ENCODE measurements at regions not wholly inside any gene's neighbourhood (a gene's known extent, or its start where the extent isn't known, plus 50 kb on each side); places are given as distances from the start of the nearest gene placed in this dataset.

GRCh38 chr7:13687500-13687899 is 302.0 kb downstream of the ETV1 start:
- Histone ChIP-seq H3K36me3 (ENCODE audit: insufficient read depth, low read length) (no peaks in the 10 kb centered on the region), H3K4me1 (ENCODE audit: control insufficient read depth, insufficient read depth, low read length, unreplicated experiment) (no peaks in the 10 kb centered on the region), H3K27me3 (ENCODE audit: insufficient read depth, low read length) (no peaks in the 10 kb centered on the region), H3K79me2 (ENCODE audit: control insufficient read depth, insufficient read depth, low read length, unreplicated experiment) (no peaks in the 10 kb centered on the region), H3K4me3 (ENCODE audit: low read depth, low read length) (no peak overlapping the region), H2AFZ (ENCODE audit: low read length, unreplicated experiment) (no peak overlapping the region), H3K27ac (ENCODE audit: low read depth, low read length) (no peak overlapping the region)

DNA sequence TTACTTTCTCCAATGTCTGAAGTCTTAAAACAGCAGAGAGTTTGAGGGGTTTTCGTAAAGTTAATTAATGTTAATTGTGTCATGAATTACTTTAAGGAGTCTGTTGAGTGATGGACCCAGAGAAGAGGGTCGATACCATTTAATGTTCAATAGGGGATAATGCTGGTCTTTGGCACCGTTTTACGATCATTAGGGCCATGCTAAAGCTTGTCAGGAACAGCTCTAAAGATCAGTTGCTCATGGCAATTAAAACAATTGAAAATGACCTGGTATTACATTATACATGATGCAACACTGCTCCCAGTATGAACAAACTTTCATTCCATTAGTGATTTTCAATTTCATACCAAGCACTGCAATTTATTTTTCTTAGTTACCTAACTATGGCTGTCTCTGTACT is 296.9 kb downstream of the ETV1 start:
- Histone ChIP-seq H3K4me3 (ENCODE audit: low read depth, low read length) (no peak overlapping the region), H3K79me2 (ENCODE audit: control insufficient read depth, insufficient read depth, low read length, unreplicated experiment) (no peaks in the 10 kb centered on the region), H3K36me3 (ENCODE audit: insufficient read depth, low read length) (no peaks in the 10 kb centered on the region), H3K4me1 (ENCODE audit: control insufficient read depth, insufficient read depth, low read length, unreplicated experiment) (no peaks in the 10 kb centered on the region), H3K27me3 (ENCODE audit: insufficient read depth, low read length) (no peaks in the 10 kb centered on the region), H2AFZ (ENCODE audit: low read length, unreplicated experiment) (no peak overlapping the region), H3K27ac (ENCODE audit: low read depth, low read length) (no peak overlapping the region)

DNA sequence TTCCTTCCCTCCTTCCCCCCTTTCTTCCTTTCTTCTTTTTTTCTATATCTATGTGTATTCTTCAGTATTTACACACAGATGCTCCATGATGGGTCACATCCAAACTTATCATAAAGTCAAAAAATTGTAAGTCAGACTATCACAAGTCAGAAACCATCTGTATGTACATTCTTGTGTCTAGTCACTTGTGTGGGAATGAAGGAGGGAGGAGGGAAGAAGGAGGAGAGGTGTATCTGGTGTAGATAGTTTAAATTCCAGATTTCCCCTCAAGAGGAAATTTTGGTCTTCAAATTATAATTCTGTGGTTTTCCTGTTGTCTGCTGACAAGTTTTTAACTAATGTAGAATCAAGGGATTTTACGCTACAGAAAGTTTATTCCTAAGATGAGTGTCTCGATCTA is 287.2 kb downstream of the ETV1 start:
- Histone ChIP-seq H3K27ac (ENCODE audit: low read depth, low read length) (no peak overlapping the region), H3K36me3 (ENCODE audit: insufficient read depth, low read length) (no peaks in the 10 kb centered on the region), H2AFZ (ENCODE audit: low read length, unreplicated experiment) (no peak overlapping the region), H3K4me1 (ENCODE audit: control insufficient read depth, insufficient read depth, low read length, unreplicated experiment) (no peaks in the 10 kb centered on the region), H3K4me3 (ENCODE audit: low read depth, low read length) (no peak overlapping the region), H3K27me3 (ENCODE audit: insufficient read depth, low read length) (no peaks in the 10 kb centered on the region), H3K79me2 (ENCODE audit: control insufficient read depth, insufficient read depth, low read length, unreplicated experiment) (no peaks in the 10 kb centered on the region)

DNA sequence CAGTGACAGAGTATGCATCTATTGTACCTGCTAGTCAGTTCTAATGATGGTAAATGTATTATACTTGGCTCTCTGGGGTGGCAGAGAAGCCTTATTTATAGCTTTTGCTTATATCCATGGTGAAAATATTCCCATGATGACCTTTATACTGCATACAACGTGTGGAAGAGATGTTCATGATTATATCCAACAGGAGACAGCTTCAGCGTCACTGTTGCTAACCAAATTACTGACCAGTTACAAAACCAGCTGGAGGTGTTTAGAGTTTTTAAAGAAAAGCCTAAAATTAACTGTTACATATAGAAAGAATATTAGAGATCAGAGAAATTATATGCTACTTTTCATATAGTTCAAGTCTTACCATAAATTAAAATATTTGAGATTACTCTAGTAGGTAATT is 280.8 kb downstream of the ETV1 start:
- Histone ChIP-seq H3K27me3 (ENCODE audit: insufficient read depth, low read length) (no peaks in the 10 kb centered on the region), H3K4me1 (ENCODE audit: control insufficient read depth, insufficient read depth, low read length, unreplicated experiment) (no peaks in the 10 kb centered on the region), H2AFZ (ENCODE audit: low read length, unreplicated experiment) (peak overlapping the region; percentile 29), H3K4me3 (ENCODE audit: low read depth, low read length) (peak overlapping the region; percentile 51; the same call in 1 of the 2 replicates), H3K79me2 (ENCODE audit: control insufficient read depth, insufficient read depth, low read length, unreplicated experiment) (no peaks in the 10 kb centered on the region), H3K36me3 (ENCODE audit: insufficient read depth, low read length) (no peaks in the 10 kb centered on the region), H3K27ac (ENCODE audit: low read depth, low read length) (no peak overlapping the region)

- H3K4me1 ChIP-seq (ENCODE audit: control insufficient read depth, insufficient read depth, low read length, unreplicated experiment) = no peaks in the 10 kb centered on the region
- H3K36me3 ChIP-seq (ENCODE audit: insufficient read depth, low read length) = no peaks in the 10 kb centered on the region
- no peak overlapping the region for H3K27ac ChIP-seq (ENCODE audit: low read depth, low read length)
- H3K79me2 ChIP-seq (ENCODE audit: control insufficient read depth, insufficient read depth, low read length, unreplicated experiment) = no peaks in the 10 kb centered on the region
- H2AFZ ChIP-seq (ENCODE audit: low read length, unreplicated experiment) = peak overlapping the region; percentile 9
- no peak overlapping the region for H3K4me3 ChIP-seq (ENCODE audit: low read depth, low read length)
- no peaks in the 10 kb centered on the region for H3K27me3 ChIP-seq (ENCODE audit: insufficient read depth, low read length)
These were observed 276.4 kb downstream of the ETV1 start for GRCh38 chr7:13713092-13713491.

GRCh38 chr7:13715534-13715933 is 273.9 kb downstream of the ETV1 start:
- H3K79me2 ChIP-seq (ENCODE audit: control insufficient read depth, insufficient read depth, low read length, unreplicated experiment) = no peaks in the 10 kb centered on the region
- H3K27ac ChIP-seq (ENCODE audit: low read depth, low read length) = no peak overlapping the region
- no peaks in the 10 kb centered on the region for H3K4me1 ChIP-seq (ENCODE audit: control insufficient read depth, insufficient read depth, low read length, unreplicated experiment)
- H2AFZ ChIP-seq (ENCODE audit: low read length, unreplicated experiment) = no peak overlapping the region
- H3K27me3 ChIP-seq (ENCODE audit: insufficient read depth, low read length) = no peaks in the 10 kb centered on the region
- H3K36me3 ChIP-seq (ENCODE audit: insufficient read depth, low read length) = no peaks in the 10 kb centered on the region
- no peak overlapping the region for H3K4me3 ChIP-seq (ENCODE audit: low read depth, low read length)

DNA sequence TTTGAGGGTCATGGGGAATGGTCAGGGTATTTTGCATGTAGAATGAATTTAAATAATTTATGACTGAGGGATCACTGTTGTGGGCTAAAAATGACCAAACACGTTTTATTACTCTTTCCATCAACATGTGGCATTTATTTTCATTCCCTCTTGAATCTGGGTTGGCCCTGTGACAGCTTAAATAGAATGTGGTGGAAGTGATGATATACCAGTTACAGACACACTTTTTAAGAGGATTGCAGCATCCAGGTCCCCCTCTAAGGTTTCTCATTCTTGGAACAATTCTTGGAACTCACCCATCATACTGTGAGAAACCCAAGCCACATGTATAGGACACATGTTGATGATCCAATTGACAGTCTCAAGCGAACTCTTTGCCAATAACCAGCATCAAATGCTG is 272.4 kb downstream of the ETV1 start:
- H2AFZ ChIP-seq (ENCODE audit: low read length, unreplicated experiment) = no peak overlapping the region
- H3K4me1 ChIP-seq (ENCODE audit: control insufficient read depth, insufficient read depth, low read length, unreplicated experiment) = no peaks in the 10 kb centered on the region
- no peaks in the 10 kb centered on the region for H3K79me2 ChIP-seq (ENCODE audit: control insufficient read depth, insufficient read depth, low read length, unreplicated experiment)
- no peaks in the 10 kb centered on the region for H3K27me3 ChIP-seq (ENCODE audit: insufficient read depth, low read length)
- H3K36me3 ChIP-seq (ENCODE audit: insufficient read depth, low read length) = no peaks in the 10 kb centered on the region
- no peak overlapping the region for H3K4me3 ChIP-seq (ENCODE audit: low read depth, low read length)
- no peak overlapping the region for H3K27ac ChIP-seq (ENCODE audit: low read depth, low read length)

GRCh38 chr7:13724191-13724976 is 265.1 kb downstream of the ETV1 start:
- no peaks in the 10 kb centered on the region for H3K4me1 ChIP-seq (ENCODE audit: control insufficient read depth, insufficient read depth, low read length, unreplicated experiment)
- no peak overlapping the region for H3K27ac ChIP-seq (ENCODE audit: low read depth, low read length)
- H3K36me3 ChIP-seq (ENCODE audit: insufficient read depth, low read length) = no peaks in the 10 kb centered on the region
- no peaks in the 10 kb centered on the region for H3K27me3 ChIP-seq (ENCODE audit: insufficient read depth, low read length)
- H3K79me2 ChIP-seq (ENCODE audit: control insufficient read depth, insufficient read depth, low read length, unreplicated experiment) = no peaks in the 10 kb centered on the region
- H3K4me3 ChIP-seq (ENCODE audit: low read depth, low read length) = no peak overlapping the region
- no peak overlapping the region for H2AFZ ChIP-seq (ENCODE audit: low read length, unreplicated experiment)

GRCh38 chr7:13724977-13725566 is 264.4 kb downstream of the ETV1 start:
- no peak overlapping the region for H2AFZ ChIP-seq (ENCODE audit: low read length, unreplicated experiment)
- no peaks in the 10 kb centered on the region for H3K4me1 ChIP-seq (ENCODE audit: control insufficient read depth, insufficient read depth, low read length, unreplicated experiment)
- H3K27ac ChIP-seq (ENCODE audit: low read depth, low read length) = no peak overlapping the region
- H3K27me3 ChIP-seq (ENCODE audit: insufficient read depth, low read length) = no peaks in the 10 kb centered on the region
- no peaks in the 10 kb centered on the region for H3K36me3 ChIP-seq (ENCODE audit: insufficient read depth, low read length)
- no peak overlapping the region for H3K4me3 ChIP-seq (ENCODE audit: low read depth, low read length)
- no peaks in the 10 kb centered on the region for H3K79me2 ChIP-seq (ENCODE audit: control insufficient read depth, insufficient read depth, low read length, unreplicated experiment)

- Histone ChIP-seq H2AFZ (ENCODE audit: low read length, unreplicated experiment) (no peak overlapping the region), H3K79me2 (ENCODE audit: control insufficient read depth, insufficient read depth, low read length, unreplicated experiment) (no peaks in the 10 kb centered on the region), H3K27ac (ENCODE audit: low read depth, low read length) (no peak overlapping the region), H3K4me3 (ENCODE audit: low read depth, low read length) (no peak overlapping the region), H3K27me3 (ENCODE audit: insufficient read depth, low read length) (no peaks in the 10 kb centered on the region), H3K36me3 (ENCODE audit: insufficient read depth, low read length) (no peaks in the 10 kb centered on the region), H3K4me1 (ENCODE audit: control insufficient read depth, insufficient read depth, low read length, unreplicated experiment) (no peaks in the 10 kb centered on the region)
These were observed 263.9 kb downstream of the ETV1 start for GRCh38 chr7:13725591-13725990.

- Histone ChIP-seq H3K27ac (ENCODE audit: low read depth, low read length) (no peak overlapping the region), H3K36me3 (ENCODE audit: insufficient read depth, low read length) (no peaks in the 10 kb centered on the region), H3K4me3 (ENCODE audit: low read depth, low read length) (no peak overlapping the region), H3K79me2 (ENCODE audit: control insufficient read depth, insufficient read depth, low read length, unreplicated experiment) (no peaks in the 10 kb centered on the region), H3K27me3 (ENCODE audit: insufficient read depth, low read length) (no peaks in the 10 kb centered on the region), H3K4me1 (ENCODE audit: control insufficient read depth, insufficient read depth, low read length, unreplicated experiment) (no peaks in the 10 kb centered on the region), H2AFZ (ENCODE audit: low read length, unreplicated experiment) (no peak overlapping the region)
These were observed 262.2 kb downstream of the ETV1 start for GRCh38 chr7:13727279-13727678.
